AG09309 (cell line): ENCODE measurements at regions not wholly inside any gene's neighbourhood (a gene's known extent, or its start where the extent isn't known, plus 50 kb on each side); places are given as distances from the start of the nearest gene placed in this dataset.

Experiments
- DNase-seq: peaks from one replicate; pipeline ENCODE4 v3.0.0-alpha.2; 2010; ENCODE audit warnings: low read depth
- H3K4me3 ChIP-seq: 2 replicates; pipeline ENCODE4 v1.5.1; 2011; ENCODE audit warnings: mild to moderate bottlenecking, low read depth, low read length, moderate library complexity; ENCODE audit not compliant: control insufficient read depth
- TF ChIP-seq, protein P1 (sequence below): IDR thresholded peaks from 2 replicates; pipeline ENCODE4 v1.5.1; 2011; ENCODE audit warnings: mild to moderate bottlenecking, low read depth, low read length, inconsistent platforms; ENCODE audit not compliant: insufficient read depth, control insufficient read depth; ENCODE audit errors: missing control alignments

DNA sequence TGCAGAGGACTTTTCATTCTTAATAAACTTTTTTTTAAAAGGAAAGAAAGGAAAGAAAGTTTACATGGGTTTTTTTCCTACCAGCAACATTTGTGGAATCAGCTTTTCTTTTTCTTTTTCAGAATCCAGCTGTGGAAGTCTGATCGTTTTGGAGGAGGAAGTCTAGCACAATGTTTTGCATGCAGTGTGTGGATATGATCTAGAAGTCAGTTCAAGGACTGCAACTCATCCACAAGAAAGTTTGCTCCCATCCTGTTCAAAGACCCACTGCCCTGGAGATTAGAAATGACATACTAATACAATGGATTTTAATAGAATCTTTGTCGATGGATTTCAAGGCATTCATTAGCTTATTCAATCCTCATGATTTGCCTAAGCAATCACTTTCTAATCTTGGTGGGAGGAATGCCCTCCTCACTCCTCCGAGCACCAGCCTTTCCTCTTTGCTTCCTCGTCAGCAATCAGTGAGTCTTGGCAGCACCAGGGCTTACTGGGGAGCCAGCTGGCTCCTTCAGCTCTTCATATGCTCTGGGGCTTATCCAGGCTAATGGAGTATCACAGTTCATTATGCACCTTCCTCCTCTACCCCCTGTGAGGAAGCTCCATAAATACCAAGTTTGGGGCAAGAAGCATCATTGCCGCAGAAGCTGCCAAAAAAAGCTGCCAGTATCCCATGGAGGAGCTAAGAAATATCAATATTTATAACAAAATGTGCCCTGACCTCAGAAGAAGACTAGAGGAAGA is 392.3 kb upstream of the PKN2 start:
- DNase-seq, result no peak
- TF ChIP-seq, protein P1, sequence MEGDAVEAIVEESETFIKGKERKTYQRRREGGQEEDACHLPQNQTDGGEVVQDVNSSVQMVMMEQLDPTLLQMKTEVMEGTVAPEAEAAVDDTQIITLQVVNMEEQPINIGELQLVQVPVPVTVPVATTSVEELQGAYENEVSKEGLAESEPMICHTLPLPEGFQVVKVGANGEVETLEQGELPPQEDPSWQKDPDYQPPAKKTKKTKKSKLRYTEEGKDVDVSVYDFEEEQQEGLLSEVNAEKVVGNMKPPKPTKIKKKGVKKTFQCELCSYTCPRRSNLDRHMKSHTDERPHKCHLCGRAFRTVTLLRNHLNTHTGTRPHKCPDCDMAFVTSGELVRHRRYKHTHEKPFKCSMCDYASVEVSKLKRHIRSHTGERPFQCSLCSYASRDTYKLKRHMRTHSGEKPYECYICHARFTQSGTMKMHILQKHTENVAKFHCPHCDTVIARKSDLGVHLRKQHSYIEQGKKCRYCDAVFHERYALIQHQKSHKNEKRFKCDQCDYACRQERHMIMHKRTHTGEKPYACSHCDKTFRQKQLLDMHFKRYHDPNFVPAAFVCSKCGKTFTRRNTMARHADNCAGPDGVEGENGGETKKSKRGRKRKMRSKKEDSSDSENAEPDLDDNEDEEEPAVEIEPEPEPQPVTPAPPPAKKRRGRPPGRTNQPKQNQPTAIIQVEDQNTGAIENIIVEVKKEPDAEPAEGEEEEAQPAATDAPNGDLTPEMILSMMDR, result no peak
- no peak overlapping the region for H3K4me3 ChIP-seq

DNA sequence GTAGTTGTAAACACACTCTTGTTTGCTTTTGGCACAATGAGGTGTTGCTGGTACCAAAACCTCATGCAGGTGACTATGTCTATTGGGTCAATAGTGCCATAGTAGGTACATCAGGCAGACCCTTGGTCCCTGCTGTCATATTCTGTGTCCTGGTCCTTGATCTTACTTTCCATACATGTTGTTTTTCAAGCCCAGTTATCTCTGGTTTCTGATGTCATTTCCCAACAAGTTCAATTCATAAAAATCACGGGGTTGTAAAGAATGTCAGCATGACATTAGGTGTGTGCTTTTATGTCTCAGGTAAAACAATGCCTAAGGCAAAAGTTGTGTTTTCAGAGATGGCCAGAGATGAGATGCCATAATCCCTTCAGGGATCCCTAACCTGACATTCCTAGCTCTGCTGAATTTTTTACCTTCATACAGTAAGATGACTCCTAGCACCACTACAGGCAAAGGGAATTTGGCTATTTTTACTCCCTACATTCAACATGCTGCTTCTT is 390.3 kb upstream of the PKN2 start:
- TF ChIP-seq, protein P1, result no peak
- DNase-seq, result no peak
- H3K4me3 ChIP-seq, result no peak overlapping the region

DNA sequence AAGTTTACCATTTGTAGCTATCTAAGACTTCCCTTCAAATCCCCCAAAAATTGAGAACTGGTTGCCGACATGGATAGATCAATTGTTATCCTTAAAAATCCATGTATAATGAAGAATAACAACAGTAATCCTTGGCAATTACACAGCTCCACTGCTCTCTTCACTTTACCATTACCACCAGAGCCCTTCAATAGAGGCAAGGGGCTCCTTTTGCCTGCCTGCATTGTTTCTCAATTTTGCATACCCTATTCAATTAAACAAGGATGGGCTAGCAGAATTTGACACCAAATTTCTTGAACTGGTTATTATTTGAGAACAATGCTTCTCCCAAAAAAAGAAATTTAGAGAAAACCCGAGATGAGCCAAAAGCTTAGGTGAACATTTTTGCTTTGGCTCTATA is 387.8 kb upstream of the PKN2 start:
- DNase-seq, result no peak
- H3K4me3 ChIP-seq, result no peak overlapping the region
- TF ChIP-seq, protein P1, result no peak

DNA sequence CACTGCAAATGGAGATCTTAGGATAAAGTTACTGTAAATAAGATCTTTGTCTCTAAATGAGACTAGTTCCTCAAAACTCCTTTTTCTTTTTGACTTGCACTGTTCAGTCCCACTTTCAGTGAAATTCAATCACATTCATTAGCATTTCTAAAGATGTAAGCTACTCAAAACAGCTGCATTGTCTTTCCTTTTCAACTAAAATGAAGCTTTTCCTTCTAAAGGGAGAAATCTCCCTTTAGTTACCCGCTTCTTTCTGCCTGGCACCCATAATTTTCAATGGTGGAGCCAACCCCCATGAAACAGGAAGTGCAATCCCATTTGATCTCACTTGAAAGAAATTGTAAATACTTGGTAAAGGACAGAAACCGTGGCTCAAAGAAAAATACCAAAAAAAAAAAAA is 387.4 kb upstream of the PKN2 start:
- H3K4me3 ChIP-seq, result no peak overlapping the region
- TF ChIP-seq, protein P1, result no peak
- DNase-seq, result no peak

DNA sequence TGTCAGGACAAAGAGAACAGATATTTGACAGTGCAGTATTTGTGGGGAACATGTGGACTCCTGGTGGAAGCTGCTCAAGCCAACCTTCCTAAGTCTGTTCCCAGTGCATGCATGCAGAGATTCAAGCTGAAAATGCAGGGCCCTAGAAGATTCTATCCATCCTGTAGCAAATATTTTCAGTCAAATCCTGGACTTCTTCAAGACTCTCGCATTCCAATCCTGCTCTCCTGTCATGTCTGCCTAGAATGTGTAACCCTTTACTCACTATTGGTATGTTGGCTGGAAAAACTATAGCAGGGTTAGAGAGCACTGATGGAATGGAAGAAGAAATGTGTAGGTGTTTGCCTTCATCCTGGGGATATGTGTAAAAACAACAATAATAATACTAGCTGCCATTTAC is 385.6 kb upstream of the PKN2 start:
- TF ChIP-seq, protein P1, result no peak
- no peak overlapping the region for H3K4me3 ChIP-seq
- no peak for DNase-seq

DNA sequence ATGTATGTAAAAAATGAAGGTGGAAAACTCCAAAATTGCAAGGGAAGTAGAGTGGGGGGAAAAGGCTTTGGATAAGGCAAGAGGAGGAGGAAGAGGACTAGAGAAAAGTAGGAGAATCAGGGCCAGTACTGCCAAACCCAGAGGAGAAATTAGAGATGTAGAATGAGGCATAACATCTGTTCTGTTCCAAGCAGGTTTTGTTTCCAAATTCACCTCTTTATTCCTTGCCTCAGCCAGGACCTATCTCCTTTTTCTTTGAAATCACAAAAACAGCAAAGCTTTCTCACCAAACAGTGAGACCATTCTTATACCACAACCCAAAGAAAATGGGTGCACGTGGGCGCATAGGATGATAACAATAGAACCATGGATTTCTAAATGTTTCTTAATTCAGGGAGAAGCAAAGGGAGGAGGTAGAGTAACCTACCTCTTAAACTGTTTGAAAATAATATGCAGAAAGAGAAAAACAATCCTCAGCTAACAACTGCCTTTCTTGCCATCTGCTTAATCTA is 383.3 kb upstream of the PKN2 start:
- H3K4me3 ChIP-seq, result no peak overlapping the region
- TF ChIP-seq, protein P1, result no peak
- no peak for DNase-seq
